IPS-18a (cell line): ENCODE measurements at regions not wholly inside any gene's neighbourhood (a gene's known extent, or its start where the extent isn't known, plus 50 kb on each side); places are given as distances from the start of the nearest gene placed in this dataset.

Experiments used
- H3K27ac ChIP-seq: one replicate; pipeline ENCODE4 v1.5.1; 2013; ENCODE audit warnings: low read length
- H3K27me3 ChIP-seq: one replicate; pipeline ENCODE4 v1.6.1; 2013; ENCODE audit warnings: mild to moderate bottlenecking, low read length; ENCODE audit not compliant: control insufficient read depth, insufficient read depth
- H3K36me3 ChIP-seq: one replicate; pipeline ENCODE4 v1.6.1; 2013; ENCODE audit warnings: low read depth, low read length; ENCODE audit not compliant: control insufficient read depth
- H3K4me1 ChIP-seq: one replicate; pipeline ENCODE4 v1.6.1; 2013; ENCODE audit warnings: low read depth, low read length; ENCODE audit not compliant: control insufficient read depth
- H3K4me3 ChIP-seq: one replicate; pipeline ENCODE4 v1.5.1; 2013; ENCODE audit warnings: low read length
- H3K9ac ChIP-seq: one replicate; pipeline ENCODE4 v1.6.1; 2013; ENCODE audit warnings: mild to moderate bottlenecking, low read length, moderate library complexity
- H3K9me3 ChIP-seq: one replicate; pipeline ENCODE4 v1.6.1; 2013; ENCODE audit warnings: low read depth, low read length; ENCODE audit not compliant: control insufficient read depth

- Histone ChIP-seq H3K27ac (no peak overlapping the region), H3K9ac (no peak overlapping the region), H3K36me3 (no peaks in the 10 kb centered on the region), H3K4me3 (no peak overlapping the region), H3K27me3 (no peaks in the 10 kb centered on the region), H3K4me1 (peaks cover 15% of the 10 kb centered on the region), H3K9me3 (no peaks in the 10 kb centered on the region)
These were observed 326.4 kb upstream of the KLF4 start for GRCh38 chr9:107815782-107816560.

DNA sequence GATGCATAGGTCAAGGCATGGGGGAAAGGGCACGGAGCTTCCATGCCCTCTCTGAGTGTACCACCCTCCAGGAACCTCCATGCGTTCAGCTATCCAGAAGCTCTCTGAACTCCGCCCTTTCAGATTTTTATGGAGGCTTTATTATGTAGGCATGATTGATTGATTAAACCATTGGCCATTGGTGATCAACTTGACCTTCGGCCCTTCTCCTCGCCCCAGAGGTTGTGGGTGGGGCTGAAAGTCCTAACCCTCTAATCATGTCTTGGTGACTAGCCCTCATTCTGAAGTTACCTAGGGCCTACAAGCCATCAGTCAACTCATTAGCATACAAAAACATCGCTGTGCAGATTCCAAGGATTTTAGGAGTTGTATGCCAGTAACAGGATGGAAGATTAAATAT lies 323.7 kb upstream of the KLF4 start:
- Histone ChIP-seq H3K27ac (no peak overlapping the region), H3K4me3 (no peak overlapping the region), H3K9ac (no peak overlapping the region), H3K36me3 (no peaks in the 10 kb centered on the region), H3K4me1 (no peaks in the 10 kb centered on the region), H3K27me3 (no peaks in the 10 kb centered on the region), H3K9me3 (no peaks in the 10 kb centered on the region)

DNA sequence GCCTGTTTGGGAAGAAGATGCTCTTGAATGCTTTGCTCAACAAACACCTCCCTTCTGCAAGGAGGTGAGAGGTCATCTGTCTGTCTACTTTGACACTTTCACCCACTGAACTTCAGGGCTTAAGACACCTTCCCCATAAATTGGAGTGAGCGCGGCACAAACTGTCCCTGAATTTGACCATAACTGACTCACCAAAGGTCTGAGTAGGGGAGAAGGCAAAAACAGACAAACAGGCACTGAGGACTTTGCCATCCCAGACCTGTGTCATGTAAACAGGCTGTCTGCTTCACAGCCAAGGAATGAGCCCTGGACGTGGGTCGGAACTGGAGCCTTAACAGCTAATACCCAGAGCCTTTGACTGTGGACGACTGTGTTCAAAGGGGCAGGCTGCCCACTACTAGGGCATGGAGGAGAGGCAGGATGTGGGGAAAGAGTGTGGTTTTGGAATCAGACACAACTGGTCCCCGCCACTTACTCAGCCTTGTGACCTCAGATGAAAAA lies 320.9 kb upstream of the KLF4 start:
- Histone ChIP-seq H3K9me3 (no peaks in the 10 kb centered on the region), H3K36me3 (no peaks in the 10 kb centered on the region), H3K4me1 (no peaks in the 10 kb centered on the region), H3K9ac (no peak overlapping the region), H3K27me3 (no peaks in the 10 kb centered on the region), H3K4me3 (no peak overlapping the region), H3K27ac (no peak overlapping the region)

DNA sequence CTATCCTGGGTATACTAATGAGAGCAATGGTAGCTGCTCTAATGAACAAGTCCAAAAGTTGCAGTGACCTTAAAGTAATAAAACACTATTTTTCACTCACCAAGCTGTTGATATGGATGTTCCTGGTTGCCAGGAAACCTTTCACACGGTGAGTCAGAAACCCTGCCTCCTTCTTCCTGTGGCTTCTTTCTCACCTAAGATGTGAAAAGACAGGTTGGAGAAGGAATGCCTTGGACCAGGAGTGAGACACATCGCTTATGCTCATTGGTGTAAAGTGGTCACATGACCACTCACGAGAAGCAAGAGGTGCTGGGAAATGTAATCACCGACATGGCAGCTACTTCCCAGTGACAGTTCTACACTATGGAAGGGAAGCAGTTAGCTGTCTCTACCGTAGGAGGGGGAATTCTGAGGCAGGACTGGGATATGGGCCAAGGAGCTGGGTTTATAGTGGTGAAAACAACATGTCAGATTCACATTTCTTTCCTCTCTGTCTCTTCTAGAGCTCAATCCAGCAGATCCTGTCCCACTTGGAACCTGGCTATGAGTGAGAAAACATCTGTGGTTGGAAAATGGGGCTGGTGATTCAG lies 320.4 kb upstream of the KLF4 start:
- Histone ChIP-seq H3K9ac (no peak overlapping the region), H3K27me3 (no peaks in the 10 kb centered on the region), H3K9me3 (no peaks in the 10 kb centered on the region), H3K27ac (no peak overlapping the region), H3K4me3 (no peak overlapping the region), H3K36me3 (no peaks in the 10 kb centered on the region), H3K4me1 (no peaks in the 10 kb centered on the region)

- Histone ChIP-seq H3K27me3 (no peaks in the 10 kb centered on the region), H3K9ac (no peak overlapping the region), H3K4me3 (no peak overlapping the region), H3K27ac (no peak overlapping the region), H3K36me3 (no peaks in the 10 kb centered on the region), H3K9me3 (no peaks in the 10 kb centered on the region), H3K4me1 (no peaks in the 10 kb centered on the region)
These were observed 317.6 kb upstream of the KLF4 start for GRCh38 chr9:107807183-107807582.

DNA sequence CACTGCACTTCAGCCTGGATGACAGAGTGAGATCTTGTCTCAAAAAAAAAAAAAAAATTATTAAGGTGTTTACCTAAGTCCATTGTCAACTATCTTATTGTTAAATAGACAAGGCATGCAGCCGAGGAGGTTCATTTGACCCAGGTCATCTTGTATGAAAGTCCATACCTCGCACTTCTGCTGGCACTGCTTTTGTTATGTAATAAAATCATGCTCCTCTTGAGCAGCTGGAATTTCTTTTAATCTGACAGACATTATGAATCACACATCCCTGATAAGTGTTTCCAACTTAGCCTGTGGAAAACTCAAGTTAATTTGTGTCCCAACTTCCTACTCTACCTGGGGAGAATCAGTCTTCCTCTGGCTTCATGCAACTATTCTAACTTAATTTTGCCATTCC lies 315.6 kb upstream of the KLF4 start:
- Histone ChIP-seq H3K9me3 (no peaks in the 10 kb centered on the region), H3K36me3 (no peaks in the 10 kb centered on the region), H3K27ac (no peak overlapping the region), H3K9ac (no peak overlapping the region), H3K27me3 (no peaks in the 10 kb centered on the region), H3K4me1 (no peaks in the 10 kb centered on the region), H3K4me3 (no peak overlapping the region)

DNA sequence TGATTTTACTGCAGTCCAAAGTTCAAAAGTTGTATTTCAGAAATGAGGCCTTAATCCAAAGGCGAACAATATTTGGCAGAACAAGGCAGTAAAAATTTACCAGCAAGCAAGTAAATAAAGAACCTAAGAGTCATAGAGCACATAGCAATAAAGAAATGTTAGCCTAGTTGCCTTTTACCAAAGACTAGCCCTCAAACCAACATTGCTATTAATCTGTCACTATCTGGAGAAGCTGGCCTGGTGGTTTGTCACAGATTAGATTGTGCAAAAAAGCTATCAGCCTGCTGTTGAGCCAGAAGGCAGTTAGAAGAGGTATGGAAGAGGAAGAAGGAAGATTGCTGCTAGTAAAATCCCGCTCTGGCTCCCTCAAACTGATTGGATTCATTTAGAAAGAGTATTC lies 304.7 kb upstream of the KLF4 start:
- Histone ChIP-seq H3K4me1 (no peaks in the 10 kb centered on the region), H3K9me3 (no peaks in the 10 kb centered on the region), H3K27me3 (no peaks in the 10 kb centered on the region), H3K27ac (no peak overlapping the region), H3K9ac (no peak overlapping the region), H3K36me3 (no peaks in the 10 kb centered on the region), H3K4me3 (no peak overlapping the region)

DNA sequence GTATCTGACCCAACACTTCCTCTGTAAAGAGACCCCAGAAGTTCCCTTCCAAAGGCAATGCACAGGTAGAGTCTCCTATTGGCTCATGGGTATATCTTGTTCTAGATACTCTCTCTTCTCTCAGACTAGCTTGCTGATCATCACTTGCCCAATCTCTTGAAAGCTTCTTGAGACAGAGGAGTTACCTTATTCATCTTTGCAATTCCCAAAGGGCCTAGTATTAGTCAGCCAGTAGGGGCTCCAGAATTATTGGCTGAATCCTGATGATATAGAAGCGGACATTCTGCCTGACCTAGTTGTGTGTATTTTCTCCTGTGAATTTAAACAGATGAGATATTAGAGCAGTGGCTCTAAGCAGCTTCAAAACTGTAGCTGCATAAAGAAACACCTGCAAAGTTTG lies 304.0 kb upstream of the KLF4 start:
- H3K27me3 ChIP-seq: no peaks in the 10 kb centered on the region
- H3K27ac ChIP-seq: no peak overlapping the region
- H3K36me3 ChIP-seq: no peaks in the 10 kb centered on the region
- H3K4me3 ChIP-seq: no peak overlapping the region
- H3K4me1 ChIP-seq: no peaks in the 10 kb centered on the region
- H3K9me3 ChIP-seq: no peaks in the 10 kb centered on the region
- H3K9ac ChIP-seq: no peak overlapping the region

DNA sequence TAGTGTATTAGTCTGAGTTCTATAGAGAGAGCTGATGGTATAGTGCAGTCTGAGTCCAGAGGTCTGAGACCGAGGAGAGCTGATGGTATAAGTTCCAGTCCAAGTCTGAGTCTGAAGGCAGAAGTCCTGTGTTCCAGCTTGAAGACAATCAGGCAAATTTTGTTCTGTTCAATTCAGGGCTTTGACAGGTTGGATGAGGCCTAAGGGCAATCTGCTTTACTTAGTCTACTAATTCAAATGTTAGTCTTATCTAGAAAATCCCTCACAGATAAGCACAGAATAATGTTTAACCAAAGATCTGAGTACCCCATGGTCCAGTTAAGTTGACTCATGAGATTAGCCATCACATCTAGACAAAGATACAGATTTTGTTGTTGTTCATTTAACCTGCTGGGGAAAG lies 303.0 kb upstream of the KLF4 start:
- Histone ChIP-seq H3K36me3 (no peaks in the 10 kb centered on the region), H3K4me3 (no peak overlapping the region), H3K27ac (no peak overlapping the region), H3K27me3 (no peaks in the 10 kb centered on the region), H3K4me1 (no peaks in the 10 kb centered on the region), H3K9me3 (no peaks in the 10 kb centered on the region), H3K9ac (no peak overlapping the region)

DNA sequence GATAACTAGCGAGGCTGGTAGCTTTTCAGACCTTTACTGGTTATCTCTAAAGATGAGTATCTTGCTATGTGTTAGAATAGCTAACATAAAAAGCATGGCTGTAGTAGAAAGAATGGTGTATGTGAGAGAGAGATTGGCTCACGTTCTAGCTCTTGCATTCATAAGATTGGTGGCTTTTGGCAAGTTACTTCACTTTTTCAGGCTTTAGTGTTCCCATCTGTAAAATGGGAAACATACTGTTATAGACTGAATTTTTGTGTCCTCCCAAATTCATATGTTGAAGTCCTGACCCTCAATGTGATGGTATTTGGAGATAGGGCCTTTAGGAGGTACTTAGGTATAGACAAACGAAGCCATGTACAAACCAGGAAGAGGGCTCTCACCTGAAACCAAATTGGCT lies 302.4 kb upstream of the KLF4 start:
- Histone ChIP-seq H3K36me3 (no peaks in the 10 kb centered on the region), H3K9ac (no peak overlapping the region), H3K9me3 (no peaks in the 10 kb centered on the region), H3K27me3 (no peaks in the 10 kb centered on the region), H3K4me3 (no peak overlapping the region), H3K27ac (no peak overlapping the region), H3K4me1 (no peaks in the 10 kb centered on the region)

DNA sequence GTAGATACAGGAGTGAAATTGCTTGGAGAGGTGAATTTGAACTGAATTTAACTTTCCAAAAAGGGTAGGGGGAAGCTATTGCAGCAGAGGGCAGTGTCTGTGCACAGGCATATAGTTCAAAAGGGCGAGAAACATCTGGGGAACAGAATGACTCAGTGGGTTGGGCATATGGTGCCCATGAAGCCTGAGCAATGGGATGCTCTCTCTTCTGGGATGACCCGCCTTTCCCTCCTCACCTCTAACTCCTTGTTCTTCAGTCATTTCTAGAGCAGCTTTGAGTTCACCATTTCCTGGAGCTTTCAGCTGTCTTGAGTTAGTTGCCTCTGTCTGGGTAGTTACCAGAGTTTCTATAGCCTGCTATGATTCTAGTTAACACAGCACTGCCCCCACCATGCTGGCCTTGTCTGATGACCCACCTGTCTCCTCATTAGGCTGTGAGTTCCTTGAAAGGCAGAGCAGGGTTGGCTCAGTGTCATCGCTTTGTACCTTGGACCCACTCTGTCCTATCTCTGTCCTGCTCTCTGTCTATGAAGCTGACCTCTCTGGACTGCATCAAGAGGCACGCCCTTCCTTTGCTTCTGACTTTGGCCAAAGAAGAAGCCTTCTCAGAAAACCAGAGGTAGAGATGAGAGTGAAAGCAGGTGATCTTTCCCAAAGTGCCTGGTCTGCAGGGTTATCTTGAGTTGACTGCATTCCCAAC lies 299.6 kb upstream of the KLF4 start:
- no peaks in the 10 kb centered on the region for H3K4me1 ChIP-seq
- H3K4me3 ChIP-seq: no peak overlapping the region
- no peaks in the 10 kb centered on the region for H3K27me3 ChIP-seq
- H3K9ac ChIP-seq: no peak overlapping the region
- no peak overlapping the region for H3K27ac ChIP-seq
- no peaks in the 10 kb centered on the region for H3K9me3 ChIP-seq
- H3K36me3 ChIP-seq: no peaks in the 10 kb centered on the region
